AG04450 (cell line): ENCODE measurements at regions not wholly inside any gene's neighbourhood (a gene's known extent, or its start where the extent isn't known, plus 50 kb on each side); places are given as distances from the start of the nearest gene placed in this dataset.
A peak's percentile ranks its signal among the peaks of the same experiment; 100 is the strongest.

Source experiments
- CTCF ChIA-PET: fragments of 300-600, 350-600 bp; formaldehyde crosslinking; extraction: SDS; loops from one replicate; lab custom pipeline; 2022; ENCODE audit warnings: antibody characterized with exemption, inconsistent platforms; lab: Charles Lee
- POLR2A ChIA-PET: fragments of 350-600 bp; formaldehyde crosslinking; extraction: SDS; loops from one replicate; lab custom pipeline; 2021; ENCODE audit warnings: antibody characterized with exemption, inconsistent platforms; lab: Yijun Ruan, JAX
- DNase-seq: peaks from one replicate; pipeline ENCODE4 v3.0.0-alpha.2; 2011; ENCODE audit warnings: low read depth, low spot score
- H3K27ac ChIP-seq: one replicate; pipeline ENCODE4 v1.5.1; 2012; ENCODE audit warnings: low read depth, low read length, control low read depth
- H3K27me3 ChIP-seq: one replicate; pipeline ENCODE4 v1.6.0; 2012; ENCODE audit warnings: low read length; ENCODE audit not compliant: control insufficient read depth, insufficient read depth
- H3K4me3 ChIP-seq: 2 replicates; pipeline ENCODE4 v1.5.1; 2011; ENCODE audit warnings: mild to moderate bottlenecking, low read depth, low read length, control low read depth
- H3K9me3 ChIP-seq: 2 replicates; pipeline ENCODE4 v1.5.1; 2012; ENCODE audit warnings: low read length; ENCODE audit not compliant: control insufficient read depth, insufficient read depth
- TF ChIP-seq, protein P1 (sequence below): IDR thresholded peaks from 2 replicates; pipeline ENCODE4 v1.5.1; 2011; ENCODE audit warnings: low read depth, low read length, control low read depth, inconsistent platforms

DNA sequence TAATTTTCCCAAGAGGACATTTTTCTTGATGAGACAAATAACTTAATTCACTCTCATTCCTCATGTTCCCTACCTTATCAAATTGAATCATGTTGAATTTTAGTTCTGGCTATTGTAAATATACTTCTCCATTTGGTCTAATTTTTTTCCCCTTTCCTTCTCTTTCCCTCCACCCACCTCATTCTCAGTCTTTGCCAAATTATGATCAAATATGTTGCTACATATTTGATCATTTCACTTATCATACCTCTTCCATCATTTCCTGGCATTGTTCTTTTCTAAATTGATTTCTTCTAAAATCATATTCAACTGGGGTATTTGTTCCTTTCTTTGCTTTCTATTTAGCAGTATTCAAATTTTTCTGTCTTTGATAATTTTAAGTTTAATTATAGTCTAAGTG is 52.3 kb downstream of the HDGFL1 start:
- TF ChIP-seq, protein P1, sequence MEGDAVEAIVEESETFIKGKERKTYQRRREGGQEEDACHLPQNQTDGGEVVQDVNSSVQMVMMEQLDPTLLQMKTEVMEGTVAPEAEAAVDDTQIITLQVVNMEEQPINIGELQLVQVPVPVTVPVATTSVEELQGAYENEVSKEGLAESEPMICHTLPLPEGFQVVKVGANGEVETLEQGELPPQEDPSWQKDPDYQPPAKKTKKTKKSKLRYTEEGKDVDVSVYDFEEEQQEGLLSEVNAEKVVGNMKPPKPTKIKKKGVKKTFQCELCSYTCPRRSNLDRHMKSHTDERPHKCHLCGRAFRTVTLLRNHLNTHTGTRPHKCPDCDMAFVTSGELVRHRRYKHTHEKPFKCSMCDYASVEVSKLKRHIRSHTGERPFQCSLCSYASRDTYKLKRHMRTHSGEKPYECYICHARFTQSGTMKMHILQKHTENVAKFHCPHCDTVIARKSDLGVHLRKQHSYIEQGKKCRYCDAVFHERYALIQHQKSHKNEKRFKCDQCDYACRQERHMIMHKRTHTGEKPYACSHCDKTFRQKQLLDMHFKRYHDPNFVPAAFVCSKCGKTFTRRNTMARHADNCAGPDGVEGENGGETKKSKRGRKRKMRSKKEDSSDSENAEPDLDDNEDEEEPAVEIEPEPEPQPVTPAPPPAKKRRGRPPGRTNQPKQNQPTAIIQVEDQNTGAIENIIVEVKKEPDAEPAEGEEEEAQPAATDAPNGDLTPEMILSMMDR = no peak
- no peak overlapping the region for H3K27ac ChIP-seq
- ChIA-PET CTCF (no interaction called here), POLR2A (no interaction called here)
- H3K4me3 ChIP-seq = no peak overlapping the region
- peaks cover 5% of the 10 kb centered on the region; the same call in 1 of the 2 replicates for H3K9me3 ChIP-seq
- H3K27me3 ChIP-seq = no peaks in the 10 kb centered on the region
- no peak for DNase-seq

DNA sequence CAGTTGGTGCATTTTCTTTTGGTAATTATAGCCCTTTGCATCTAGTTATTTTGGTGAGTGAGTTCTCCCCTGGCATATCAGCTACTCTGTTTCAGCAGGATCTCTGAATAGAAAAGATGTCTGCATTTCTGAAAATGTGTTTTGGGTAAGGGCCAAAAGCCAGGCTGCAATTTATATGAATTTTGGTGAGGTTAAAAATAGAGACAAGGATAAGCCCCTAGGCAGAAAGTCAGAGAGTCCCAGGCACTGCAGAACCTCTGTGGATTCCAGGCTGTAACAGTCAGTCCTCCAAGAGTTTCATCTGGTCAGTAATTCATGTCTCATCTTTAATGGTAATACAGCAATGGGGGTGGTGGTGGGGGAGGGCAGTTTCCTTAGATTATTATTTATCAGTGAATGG is 53.0 kb downstream of the HDGFL1 start:
- no peak overlapping the region for H3K27ac ChIP-seq
- H3K27me3 ChIP-seq = no peaks in the 10 kb centered on the region
- DNase-seq = no peak
- TF ChIP-seq, protein P1 = no peak
- ChIA-PET CTCF (no interaction called here), POLR2A (no interaction called here)
- H3K9me3 ChIP-seq = peaks cover 5% of the 10 kb centered on the region; the same call in 1 of the 2 replicates
- H3K4me3 ChIP-seq = no peak overlapping the region

DNA sequence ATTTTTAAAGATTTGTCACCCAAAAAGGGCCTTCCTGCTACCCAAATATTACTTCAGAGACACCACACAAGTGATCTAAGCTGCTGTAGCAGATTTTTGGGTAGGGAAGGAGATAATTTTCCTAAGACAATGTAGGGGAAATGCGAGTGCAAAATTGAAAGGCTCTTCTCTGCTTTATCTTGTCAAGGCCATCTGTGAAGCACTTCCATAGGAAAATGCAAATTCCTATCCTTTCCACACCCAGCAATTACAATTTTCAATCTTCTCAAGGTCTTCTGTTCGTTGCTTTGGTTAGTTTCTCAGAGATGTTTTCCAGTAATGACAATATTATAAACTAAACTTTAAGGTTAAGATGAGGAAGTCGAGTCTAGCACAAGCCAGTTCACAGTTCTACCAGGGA is 53.4 kb downstream of the HDGFL1 start:
- POLR2A ChIA-PET = no interaction called here
- CTCF ChIA-PET = no interaction called here
- no peak overlapping the region for H3K27ac ChIP-seq

DNA sequence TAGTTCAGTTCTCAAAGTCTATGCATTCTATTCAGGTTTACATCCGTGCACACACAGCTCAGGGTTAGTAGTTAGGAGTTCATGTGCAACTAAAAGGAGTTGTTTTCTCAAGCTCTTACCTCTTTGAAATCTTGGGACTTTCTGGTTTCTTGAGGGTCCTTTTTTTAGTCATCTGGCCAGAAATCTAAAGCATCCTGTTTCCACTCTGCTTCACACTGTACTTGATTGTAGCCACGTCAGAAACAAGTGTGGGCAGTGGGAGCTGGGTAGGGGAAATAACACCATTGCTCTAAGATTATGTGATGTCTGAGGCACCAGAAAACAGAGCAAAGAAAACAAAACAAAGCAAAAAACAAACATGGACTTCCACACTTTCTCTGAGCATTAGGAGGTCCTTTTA is 58.3 kb downstream of the HDGFL1 start:
- TF ChIP-seq, protein P1 = no peak
- H3K9me3 ChIP-seq = peaks cover 5% of the 10 kb centered on the region; the same call in 1 of the 2 replicates
- CTCF ChIA-PET = no interaction called here
- POLR2A ChIA-PET = no interaction called here
- no peak overlapping the region for H3K4me3 ChIP-seq
- no peak overlapping the region for H3K27ac ChIP-seq
- no peak for DNase-seq
- no peaks in the 10 kb centered on the region for H3K27me3 ChIP-seq

More for the DNA sequence above, 53.4 kb downstream of the HDGFL1 start:
- Histone ChIP-seq H3K27me3 (no peaks in the 10 kb centered on the region), H3K9me3 (peaks cover 5% of the 10 kb centered on the region; the same call in 1 of the 2 replicates), H3K4me3 (no peak overlapping the region)
- TF ChIP-seq, protein P1 = no peak
- DNase-seq = no peak

DNA sequence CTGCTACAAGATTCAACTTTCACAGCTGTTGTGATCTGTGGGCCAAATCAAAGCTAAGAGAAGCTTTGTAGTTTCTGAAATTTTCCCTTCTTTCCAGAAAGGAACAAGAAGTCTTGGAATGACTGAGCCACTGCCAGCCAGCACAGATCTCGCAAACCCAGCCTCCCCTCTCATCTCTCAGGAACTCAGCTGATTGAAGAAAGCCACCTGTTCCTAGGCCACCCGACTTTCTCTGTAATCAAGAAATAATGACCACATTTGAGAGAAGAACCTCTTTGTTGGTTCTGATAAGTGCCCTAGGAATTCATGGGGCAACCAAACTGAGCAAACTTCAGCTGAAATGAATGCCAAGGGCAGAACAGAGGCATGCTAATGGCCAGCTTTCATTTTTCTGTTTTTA is 61.7 kb downstream of the HDGFL1 start:
- DNase-seq = peak; percentile 52
- H3K27me3 ChIP-seq = no peaks in the 10 kb centered on the region
- peaks cover 4% of the 10 kb centered on the region; the same call in 1 of the 2 replicates for H3K9me3 ChIP-seq
- no peak overlapping the region for H3K4me3 ChIP-seq
- ChIA-PET CTCF (interaction anchor here (1.3 to 1.5 kb wide), 2 partner anchors 11 to 17 kb away, joined by 3 read pairs; no protein-coding TSS in a partner anchor), POLR2A (interaction anchor here (0.6 to 1.1 kb wide), 6 partner anchors 11 to 862 kb away, joined by 3 to 5 read pairs (median 3); no protein-coding TSS in a partner anchor)
- H3K27ac ChIP-seq = no peak overlapping the region
- TF ChIP-seq, protein P1 = no peak
